HG03571 (cell line): ENCODE measurements at regions not wholly inside any gene's neighbourhood (a gene's known extent, or its start where the extent isn't known, plus 50 kb on each side); places are given as distances from the start of the nearest gene placed in this dataset.
"Not testable (repeated sequence)": the region's sequence is repeated elsewhere in the genome, so short reads cannot be mapped to it uniquely, and the experiment has no call there.

Source experiments
- ATAC-seq: cut with Tn5 transposase; IDR thresholded peaks from one replicate; pipeline ENCODE4 v1.9.1; 2021; ENCODE audit not compliant: unreplicated experiment

DNA sequence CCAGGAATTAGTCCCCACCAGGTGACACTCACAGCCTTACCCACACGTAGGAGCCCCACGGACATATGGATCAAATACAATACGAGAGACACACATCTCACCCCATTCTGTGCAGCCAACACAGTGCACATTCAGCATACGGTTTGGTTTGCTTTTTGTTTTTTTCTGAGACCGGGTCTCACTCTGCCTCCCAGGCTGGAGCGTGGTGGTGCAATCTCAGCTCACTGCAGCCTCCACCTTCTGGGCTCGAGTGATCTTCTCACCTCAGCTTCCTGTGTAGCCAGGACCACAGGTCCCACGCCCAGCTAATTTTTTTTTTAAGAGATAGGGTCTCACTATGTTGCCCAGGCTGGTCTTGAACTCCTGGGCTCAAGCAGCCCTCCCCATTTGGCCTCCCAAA lies 102.8 kb downstream of the POTEB start:
- ATAC-seq: not testable (repeated sequence)

DNA sequence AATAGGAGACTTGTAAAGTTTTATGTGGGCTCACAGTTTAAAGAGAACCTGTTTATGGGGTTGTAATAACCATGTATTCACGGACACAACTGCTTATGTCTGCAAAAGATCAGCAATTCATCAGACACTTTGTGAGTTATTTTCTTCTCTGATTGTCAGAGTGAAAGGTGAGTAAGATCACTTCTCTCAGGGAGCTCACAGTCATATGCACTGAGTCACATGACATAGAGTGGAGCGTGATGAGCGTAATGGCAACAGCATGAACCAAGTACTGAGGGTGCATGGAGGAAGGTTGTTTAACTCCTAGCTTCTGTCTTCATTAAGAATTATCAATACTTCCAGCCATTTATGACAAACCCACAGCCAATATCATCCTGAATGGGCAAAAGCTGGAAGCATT lies 111.0 kb downstream of the POTEB start:
- not testable (repeated sequence) for ATAC-seq

DNA sequence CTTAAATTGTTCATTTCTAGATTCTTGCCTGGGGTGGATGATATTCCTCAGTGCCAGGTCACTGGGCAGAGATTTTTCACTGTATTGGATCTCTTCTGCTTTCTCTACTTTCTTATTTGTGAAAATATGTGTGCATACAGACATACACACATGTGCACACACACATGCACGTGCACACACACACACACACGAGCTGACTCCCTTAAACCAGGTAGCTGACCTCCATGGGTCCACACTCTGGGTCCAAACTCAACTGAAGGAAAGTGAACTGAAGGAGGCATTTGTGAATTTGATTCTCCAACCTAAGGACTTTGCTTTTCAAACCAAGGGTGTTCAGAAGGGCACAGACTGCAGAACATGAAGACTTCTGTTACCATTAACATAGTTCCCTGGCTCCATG lies 113.8 kb downstream of the POTEB start:
- not testable (repeated sequence) for ATAC-seq

DNA sequence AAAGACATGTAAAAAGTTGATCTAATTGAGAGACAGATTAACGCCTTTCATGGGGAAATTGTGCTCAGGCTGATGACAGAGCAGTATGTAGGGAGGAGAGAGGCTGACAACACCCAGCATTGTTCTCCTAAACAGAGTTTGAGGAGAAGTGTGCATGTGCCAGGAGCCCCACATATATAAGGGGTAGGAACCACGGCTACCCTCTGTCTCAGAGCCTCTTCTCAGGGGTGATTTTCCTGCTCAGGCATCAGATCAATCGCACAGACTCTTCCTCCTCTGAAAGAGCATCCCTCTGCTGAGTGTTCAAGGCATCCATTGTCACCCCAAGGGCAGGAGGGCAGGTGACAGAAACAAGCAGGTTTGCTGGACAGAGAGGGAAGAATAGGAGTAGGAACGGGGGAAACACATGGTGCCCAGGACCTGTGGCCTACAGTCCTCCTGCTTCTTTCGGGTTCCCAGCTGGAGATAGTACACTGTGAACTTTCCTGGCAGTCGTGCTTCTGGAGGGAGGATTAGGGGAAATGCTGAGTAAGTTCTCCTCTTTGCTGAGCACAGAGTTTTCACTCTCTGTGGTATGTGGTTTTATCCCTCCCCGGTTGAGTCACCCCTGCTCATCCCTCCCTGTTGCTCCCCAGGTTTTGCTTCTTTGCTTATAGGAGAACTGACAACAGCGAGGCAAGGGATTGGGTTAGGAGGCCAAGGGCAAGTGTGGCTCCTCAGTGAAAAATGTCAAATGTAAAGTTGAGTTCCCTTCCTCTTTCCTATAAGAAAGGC lies 117.1 kb downstream of the POTEB start:
- ATAC-seq: not testable (repeated sequence)

DNA sequence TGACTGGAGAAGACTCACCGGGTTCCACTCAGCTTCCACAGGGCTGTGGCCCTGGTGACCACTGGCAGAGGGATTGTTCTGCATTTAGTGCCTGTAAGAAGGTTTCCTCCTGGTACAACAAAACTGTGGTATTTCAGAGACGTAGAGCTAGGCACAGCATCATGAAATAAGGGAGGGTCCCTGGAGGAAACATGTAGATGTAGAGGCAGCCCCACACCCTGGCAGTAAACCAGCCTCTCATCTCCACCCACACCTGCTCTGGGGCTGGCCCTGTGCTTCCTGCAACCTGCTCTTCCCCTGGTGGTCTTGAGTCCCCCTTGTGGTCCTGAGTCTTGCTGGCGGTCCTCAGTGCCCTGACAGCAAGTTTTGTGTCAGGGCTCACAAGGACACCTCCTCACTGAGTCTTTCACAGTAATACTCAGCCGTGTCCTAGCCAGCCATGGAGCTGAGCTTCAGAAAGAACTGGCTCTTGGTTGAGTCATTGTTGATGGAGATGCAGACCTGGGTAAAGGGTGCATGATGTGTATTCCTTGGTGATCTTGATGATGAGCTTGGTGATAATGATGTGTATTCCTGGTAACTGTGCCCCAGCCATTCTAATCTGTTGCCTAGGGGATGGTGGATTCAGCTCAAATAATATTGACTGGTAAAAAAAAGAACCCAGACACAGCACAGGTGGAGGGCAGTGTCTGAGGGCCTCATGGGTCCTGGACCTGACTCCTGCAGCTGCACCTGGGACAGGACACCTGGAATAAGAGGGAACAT lies 118.0 kb downstream of the POTEB start:
- not testable (repeated sequence) for ATAC-seq

DNA sequence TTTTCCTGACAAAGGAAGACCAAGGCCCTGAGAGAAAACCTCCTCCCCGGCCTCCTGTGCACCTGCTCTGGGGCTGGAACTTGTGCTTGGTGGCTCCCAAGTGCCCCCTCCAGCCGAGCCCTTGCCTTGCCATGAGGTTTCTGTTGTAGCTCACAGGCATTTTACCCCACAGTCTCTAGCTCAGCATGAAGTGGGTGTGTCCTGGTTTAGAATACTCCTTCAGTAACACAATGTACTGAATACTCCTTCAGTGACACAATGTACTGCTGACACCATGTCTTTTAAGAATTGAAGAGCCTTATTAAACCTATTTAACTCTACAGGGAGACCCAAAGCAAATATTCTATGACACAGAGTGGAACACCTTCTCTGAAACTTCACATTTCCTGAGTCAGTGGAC lies 123.7 kb downstream of the POTEB start:
- not testable (repeated sequence) for ATAC-seq

DNA sequence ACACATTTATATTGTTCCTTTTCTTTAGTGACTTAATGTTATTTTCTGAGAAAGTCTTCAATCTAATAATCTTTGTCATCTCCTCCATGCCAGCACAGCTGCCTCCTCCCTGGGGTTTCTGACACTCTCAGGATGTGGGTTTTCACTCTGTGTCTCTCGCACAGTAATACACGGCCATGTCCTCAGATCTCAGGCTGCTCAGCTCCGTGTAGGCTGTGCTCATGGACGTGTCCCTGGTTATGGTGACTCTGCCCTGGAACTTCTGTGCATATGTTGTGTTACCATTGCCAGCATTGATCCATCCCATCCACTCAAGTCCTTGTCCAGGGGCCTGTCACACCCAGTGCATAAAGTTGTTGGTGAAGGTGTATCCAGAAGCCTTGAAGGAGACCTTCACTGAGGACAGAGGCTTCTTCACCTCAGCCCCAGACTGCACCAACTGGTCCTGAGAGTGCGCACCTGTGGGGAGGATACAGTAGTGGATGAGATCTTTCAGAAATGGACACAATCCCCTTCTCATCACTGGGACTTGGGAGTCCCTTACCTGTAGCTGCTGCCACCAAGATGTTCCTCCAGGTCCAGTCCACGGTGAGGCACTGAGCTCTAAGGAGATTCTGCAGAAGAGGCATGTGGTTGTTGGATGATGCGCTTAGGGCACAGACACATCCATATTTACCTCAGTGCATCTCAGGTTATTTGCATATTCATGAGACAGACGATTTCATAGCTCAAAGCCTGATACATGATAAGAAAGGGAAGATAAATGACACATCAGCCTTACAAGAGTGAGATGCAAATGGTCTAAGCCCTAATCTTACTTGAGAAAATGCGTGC lies 125.2 kb downstream of the POTEB start:
- not testable (repeated sequence) for ATAC-seq

DNA sequence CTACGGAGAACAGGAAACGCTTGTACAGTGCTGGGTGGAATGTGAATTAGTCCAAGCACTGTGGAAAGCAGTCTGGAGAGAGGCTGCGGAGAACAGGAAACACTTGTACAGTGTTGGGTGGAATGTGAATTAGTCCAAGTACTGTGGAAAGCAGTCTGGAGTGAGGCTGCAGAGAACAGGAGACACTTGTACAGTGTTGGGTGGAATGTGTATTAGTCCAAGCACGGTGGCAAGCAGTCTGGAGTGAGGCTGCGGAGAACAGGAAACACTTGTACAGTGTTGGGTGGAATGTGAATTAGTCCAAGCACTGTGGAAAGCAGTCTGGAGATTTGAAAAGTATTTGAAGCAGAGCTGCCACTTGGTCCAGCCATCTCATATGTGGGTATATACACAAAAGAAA lies 128.4 kb downstream of the POTEB start:
- not testable (repeated sequence) for ATAC-seq

DNA sequence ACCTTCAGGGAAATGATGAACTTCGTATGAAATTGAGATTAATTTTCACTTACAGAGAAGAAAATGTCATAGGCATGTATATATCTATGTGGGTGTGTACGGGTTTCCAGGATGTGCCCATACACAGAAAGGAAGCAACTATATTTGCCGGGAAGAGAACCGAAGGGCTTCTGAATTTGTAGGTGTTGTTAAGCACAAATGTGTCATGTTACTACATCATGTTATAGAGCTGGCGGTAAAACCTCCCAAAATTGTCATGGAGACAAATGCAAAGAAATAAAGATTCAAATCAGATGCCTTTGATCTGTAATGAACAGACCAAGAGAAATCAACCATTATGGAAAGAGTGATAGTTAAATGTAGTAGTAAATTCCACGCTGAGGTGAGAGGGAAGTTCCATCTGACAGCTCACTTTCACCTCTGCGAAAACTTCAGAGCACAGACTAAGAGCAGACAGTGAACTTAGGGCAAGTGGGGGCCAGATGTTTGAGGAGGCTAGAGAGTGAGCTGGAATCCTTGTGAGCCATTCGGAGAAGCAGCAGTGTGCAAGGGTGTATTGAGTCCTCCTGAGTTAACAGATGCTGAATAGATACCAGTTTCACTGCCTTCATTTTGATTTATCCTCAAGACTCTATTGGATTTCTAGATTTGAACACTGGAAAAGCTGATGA lies 133.2 kb downstream of the POTEB start:
- not testable (repeated sequence) for ATAC-seq

DNA sequence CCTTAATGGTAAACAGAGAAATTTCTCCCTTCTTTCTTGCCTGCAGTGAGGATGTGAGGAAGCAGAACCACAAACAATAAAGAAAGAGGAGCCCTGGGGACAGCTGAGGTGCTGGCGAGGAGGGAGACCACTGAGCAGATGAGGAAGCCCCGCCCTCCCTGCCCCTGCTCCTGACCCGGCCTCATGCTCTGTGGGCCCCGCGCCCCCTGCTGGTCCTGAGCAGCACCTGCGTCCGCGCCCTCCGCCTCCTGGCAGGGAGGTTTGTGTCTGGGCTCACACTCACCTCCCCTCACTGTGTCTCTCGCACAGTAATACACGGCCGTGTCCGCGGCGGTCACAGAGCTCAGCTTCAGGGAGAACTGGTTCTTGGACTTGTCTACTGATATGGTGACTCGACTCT lies 135.5 kb downstream of the POTEB start:
- peak; percentile 53 for ATAC-seq

DNA sequence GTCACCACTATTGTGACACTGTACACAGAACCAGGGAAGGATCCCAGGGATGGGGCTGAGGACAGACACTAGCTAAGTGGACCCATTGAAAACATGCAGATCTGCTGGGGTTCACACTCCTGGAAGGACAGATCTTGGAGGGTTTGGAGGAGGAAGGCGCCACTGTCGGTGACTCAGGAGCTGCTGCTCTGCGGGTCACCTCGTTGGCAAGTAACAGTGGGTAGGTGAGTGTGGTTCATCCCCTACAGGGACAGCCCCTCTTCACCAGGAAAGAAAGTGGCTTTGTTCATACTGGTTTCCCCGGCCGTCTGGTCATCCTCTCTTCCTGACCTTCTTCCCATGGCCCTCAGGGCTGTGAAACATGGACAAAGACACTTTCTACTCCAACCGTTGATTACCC lies 139.5 kb downstream of the POTEB start:
- not testable (repeated sequence) for ATAC-seq

DNA sequence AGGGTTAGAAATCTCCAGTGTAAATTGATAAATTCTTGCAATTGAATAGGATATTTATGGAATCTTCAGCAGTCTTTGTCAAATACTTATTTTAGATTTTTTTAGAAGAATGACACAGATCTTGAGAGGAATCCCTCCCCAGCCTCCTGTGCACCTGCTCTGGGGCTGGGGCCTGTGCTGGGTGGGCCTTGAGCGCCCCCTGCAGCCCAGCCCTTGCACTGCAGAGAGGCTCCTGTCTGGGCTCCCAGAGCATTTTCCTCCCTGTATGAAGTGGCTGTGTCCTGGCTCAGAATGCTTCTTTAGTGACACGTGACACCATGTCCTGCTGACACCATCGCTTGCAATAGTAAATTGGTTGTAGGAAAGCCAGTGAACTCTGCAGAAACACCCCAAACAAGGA lies 141.1 kb downstream of the POTEB start:
- ATAC-seq: not testable (repeated sequence)

DNA sequence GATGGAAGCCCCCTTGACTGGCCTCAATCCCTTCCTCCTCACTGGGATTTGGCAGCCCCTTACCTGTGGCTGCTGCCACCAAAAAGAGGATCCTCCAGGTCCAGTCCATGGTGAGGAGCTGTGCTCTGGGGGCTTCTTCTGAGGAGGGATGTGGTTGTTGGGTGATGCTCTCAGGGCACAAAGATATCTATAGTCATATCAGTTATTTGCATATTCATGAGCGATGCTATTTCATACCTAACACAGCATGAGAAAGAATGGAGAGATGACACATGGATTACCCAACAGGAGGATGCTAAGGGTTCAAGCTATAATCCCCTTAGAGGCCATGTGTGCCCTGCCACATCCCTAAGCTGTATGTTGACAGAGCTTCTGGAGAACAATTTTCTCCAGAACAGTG lies 141.7 kb downstream of the POTEB start:
- ATAC-seq: not testable (repeated sequence)

DNA sequence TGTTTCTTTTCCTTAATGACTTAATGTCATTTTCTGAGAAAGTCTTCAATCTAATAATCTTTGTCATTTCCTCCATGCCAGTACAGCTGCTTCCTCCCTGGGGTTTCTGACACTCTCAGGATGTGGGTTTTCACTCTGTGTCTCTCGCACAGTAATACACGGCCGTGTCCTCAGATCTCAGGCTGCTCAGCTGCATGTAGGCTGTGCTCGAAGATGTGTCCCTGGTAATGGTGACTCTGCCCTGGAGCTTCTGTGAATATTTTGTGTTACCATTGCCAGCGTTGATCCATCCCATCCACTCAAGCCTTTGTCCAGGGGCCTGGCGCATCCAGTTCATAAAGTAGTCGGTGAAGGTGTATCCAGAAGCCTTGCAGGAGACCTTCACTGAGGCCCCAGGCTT lies 142.2 kb downstream of the POTEB start:
- ATAC-seq: not testable (repeated sequence)

DNA sequence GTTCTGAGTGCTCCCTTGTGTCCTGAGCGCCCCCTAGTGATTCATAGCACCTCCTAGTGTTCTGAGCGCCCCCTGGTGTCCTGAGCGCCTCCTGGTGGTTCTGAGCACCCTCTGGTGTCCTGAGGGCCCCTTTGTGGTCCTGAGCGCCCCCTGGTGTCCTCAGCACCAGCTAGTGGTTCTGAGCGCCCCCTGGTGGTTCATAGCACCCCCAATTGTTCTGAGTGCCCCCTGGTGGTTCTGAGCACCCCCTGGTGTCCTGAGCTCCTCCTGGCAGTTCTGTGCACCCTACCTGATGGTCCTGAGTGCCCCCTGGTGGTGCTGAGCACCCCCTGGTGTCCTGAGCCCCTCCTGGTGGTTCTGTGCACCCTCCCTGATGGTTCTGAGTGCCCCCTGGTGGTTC lies 146.0 kb downstream of the POTEB start:
- ATAC-seq: peak; percentile 52

DNA sequence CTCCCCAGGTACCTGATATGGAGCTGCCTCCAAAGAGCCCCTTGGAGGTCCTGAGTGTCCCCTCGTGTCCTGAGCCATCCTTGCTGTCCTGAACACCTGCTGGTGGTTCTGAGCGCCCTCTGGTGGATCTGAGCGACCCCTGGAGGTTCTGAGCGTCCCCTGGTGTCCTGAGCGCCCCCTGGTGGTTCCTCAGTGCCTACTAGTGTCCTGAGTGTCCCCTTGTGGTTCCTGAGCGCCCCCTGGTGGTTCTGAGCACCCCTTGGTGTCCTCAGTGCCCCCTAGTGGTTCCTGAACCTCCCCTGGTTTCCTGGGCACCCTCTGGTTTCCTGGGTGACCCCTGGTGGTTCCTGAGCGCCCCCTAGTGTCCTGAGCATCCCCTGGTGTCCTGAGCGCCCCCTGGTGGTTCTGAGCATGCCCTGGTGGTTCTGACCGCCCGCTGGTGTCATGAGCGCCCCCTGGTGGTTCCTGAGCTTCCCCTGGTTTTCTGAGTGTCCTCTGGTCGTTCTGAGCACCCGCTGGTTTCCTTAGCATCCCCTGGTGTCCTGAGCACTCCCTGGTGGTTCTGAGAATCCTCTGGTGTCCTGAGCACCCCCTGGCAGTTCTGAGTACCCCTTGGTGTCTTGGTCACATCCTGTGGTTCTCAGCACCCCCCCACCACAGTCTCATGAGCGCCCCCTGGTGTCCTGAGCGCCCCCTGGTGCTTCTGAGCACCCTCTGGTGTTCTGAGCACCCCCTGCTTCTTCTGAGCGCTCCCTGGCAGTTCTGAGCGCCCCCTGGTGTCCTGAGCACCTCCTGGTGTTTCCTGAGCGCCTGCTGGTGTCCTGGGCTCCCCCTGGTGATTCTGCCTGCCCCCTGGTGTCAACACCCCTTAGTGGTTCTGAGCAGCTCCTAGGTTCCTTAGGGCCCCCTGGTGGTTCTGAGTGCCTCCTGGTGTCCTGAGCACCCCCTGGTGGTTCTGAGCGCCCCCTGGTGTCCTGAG lies 146.8 kb downstream of the POTEB start:
- ATAC-seq: peak; percentile 70

DNA sequence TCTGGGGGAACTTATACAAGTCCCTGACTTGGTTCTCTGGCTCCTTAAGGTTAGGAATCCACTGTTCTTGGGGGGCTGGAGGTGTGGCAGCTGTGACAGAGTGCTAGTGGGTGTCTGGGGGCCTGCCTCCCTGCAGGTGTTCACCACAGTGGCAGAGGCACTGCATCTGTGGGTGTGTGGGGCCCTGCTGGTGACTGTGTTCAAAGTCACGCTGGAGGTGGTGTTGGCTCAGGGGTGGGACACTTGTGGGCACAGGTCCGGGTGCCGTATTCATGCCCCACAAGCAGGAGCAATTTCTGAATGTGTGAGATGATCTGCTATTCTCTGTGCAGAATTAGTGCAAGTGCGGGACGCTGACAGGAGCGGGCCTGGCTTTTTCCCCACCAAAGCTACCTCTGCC lies 152.5 kb downstream of the POTEB start:
- ATAC-seq: not testable (repeated sequence)

DNA sequence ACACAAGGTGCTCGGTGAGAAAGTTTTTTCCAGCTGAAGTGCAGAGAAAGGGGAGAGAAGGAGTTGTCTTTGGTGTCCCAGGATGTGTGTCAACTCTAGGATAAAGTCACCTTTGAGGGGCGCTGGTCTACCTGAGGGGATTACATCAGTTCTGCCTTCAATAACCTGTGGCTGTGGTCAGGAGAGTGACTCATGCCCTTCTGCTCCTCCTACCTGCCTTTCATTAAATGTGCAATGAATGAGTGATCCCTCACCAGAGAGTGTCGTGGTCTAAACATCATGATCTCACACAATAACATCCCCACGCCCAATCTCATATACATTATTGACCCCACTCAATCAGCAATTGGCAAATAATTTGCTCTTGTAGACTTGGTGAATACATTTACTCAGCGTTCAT lies 156.4 kb downstream of the POTEB start:
- ATAC-seq: not testable (repeated sequence)

DNA sequence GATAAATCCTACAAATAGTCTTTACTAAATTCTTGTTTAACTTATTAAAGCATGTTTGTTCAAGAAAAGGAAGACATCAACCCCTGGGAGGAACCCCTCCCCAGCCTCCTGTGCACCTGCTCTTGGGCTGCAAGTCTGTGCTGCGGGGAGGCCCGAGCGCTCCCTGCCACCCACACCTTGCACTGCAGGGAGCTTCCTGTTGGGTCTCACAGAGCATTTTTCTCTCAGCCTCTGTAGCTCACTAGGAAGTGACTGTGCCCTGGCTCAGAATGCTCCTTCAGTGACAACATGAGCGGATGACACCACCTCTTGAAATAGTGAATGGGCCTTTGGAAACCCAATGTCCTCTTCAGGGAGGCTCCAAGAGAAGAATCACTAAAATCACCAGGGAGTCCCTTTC lies 158.8 kb downstream of the POTEB start:
- ATAC-seq: peak; percentile 69

DNA sequence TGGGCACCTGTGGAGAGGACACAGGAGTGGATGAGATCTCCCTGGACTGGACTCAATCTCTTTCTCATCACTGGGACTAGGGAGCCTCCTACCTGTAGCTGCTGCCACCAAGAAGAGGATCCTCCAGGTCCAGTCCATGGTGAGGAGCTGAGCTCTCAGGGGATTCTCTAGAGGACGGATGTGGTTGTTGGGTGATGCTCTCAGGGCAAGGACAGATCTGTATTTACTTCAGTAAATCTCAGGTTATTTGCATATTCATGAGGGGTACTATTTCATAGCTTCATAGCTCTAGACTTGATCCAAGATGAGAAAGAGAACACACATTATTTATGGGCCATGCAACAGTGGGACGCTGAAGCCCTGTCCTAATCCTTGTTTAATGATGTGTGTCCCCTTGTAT lies 159.4 kb downstream of the POTEB start:
- ATAC-seq: peak; percentile 77
